ENCODE measurements at regions not wholly inside any gene's neighbourhood (a gene's known extent, or its start where the extent isn't known, plus 50 kb on each side); places are given as distances from the start of the nearest gene placed in this dataset.

GRCh38 chr2:121002597-121002996, 266.9 kb downstream of the GLI2 start:
- 0% methylated on average over 1 of the region's 1 CpG; no CpG with 5 or more reads in 1 of the 2 donors for WGBS, 2 donors (ENCODE audit: low coverage in 1 of 2)
- intact Hi-C loops (cut with DNase I; ENCODE audit: low total_unique reads) (no loop called here), in situ Hi-C loops (cut with MboI; ENCODE audit: low pct_ligation_motif_present in 1 of 4, low pct_unique_long_range_greater_than_20kb in 1 of 4, low sequenced_read_pairs in 3 of 4) (no loop called here)
- Histone ChIP-seq H3K4me1 (peaks cover 0 to 8% (median 2%) of the 10 kb centered on the region in 4 donors), H3K9me3 (no peaks in the 10 kb centered on the region), H3K27me3 (peaks cover 18% of the 10 kb centered on the region), H3K36me3 (no peaks in the 10 kb centered on the region), H3K27ac (no peak overlapping the region), H3K4me3 (no peak overlapping the region)
- no peak for DNase-seq
- TF ChIP-seq POLR2A (IDR thresholded peaks at IDR 0.05) (no peak), POLR2AphosphoS5 (IDR thresholded peaks at IDR 0.05) (no peak), CTCF (IDR thresholded peaks at IDR 0.05) (no peak), EP300 (IDR thresholded peaks at IDR 0.05; ENCODE audit: low read depth) (no peak)

DNA sequence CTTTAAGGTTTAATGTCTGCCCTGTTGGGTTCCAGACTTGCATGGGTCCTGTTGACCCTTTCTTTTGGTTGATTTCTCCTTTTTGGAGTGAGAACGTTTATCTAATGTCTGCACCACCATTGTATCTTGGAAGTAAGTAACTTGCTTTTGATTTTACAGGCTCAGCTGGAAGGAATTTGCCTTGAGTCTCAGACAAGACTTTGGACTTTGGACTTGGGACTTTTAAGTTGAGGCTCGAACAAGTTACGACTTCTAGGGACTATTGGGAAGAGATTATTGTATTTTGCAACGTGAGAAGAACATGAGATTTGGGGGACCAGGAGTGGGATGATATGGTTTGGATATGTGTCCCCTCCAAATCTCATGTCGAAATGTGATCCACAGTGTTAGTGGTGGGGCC, 267.7 kb downstream of the GLI2 start:
- intact Hi-C loops (cut with DNase I; ENCODE audit: low total_unique reads) (no loop called here), in situ Hi-C loops (cut with MboI; ENCODE audit: low pct_ligation_motif_present in 1 of 4, low pct_unique_long_range_greater_than_20kb in 1 of 4, low sequenced_read_pairs in 3 of 4) (no loop called here)
- DNase-seq, result no peak
- Histone ChIP-seq H3K9me3 (peaks cover 0 to 3% of the 10 kb centered on the region in 2 donors), H3K27ac (no peak overlapping the region), H3K4me1 (peaks cover 0 to 11% (median 2%) of the 10 kb centered on the region in 4 donors), H3K27me3 (peaks cover 18% of the 10 kb centered on the region), H3K4me3 (no peak overlapping the region), H3K36me3 (no peaks in the 10 kb centered on the region)
- TF ChIP-seq EP300 (IDR thresholded peaks at IDR 0.05; ENCODE audit: low read depth) (no peak), CTCF (IDR thresholded peaks at IDR 0.05) (no peak), POLR2AphosphoS5 (IDR thresholded peaks at IDR 0.05) (no peak), POLR2A (IDR thresholded peaks at IDR 0.05) (no peak)
- WGBS, 2 donors (ENCODE audit: low coverage in 1 of 2), result 48 to 50% methylated on average over 3 to 5 of the region's 5 CpGs

DNA sequence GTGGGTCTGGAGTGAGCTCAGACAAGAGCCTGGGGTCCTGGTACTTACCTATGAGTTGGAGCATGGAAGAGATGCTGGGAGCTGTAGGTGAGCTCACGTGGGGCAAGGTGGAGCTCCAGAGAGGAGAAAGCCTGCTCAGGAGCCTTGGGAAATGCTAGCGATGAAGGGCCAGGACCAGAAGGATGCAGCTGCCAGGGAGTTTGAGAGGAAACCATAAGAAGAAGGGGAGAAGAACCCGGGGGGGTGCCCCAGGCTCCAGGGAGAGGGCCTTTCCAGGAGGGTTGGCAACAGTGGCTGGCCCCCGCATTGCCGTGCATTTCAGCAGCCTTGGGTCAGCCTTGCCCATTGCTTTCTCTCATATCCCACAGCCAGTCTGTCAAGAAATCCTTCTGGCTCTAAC, 268.7 kb downstream of the GLI2 start:
- peaks cover 0 to 11% (median 2%) of the 10 kb centered on the region in 4 donors for H3K4me1 ChIP-seq
- 79 to 80% methylated on average over 3 to 5 of the region's 5 CpGs for WGBS, 2 donors (ENCODE audit: low coverage in 1 of 2)
- no peak overlapping the region for H3K4me3 ChIP-seq
- intact Hi-C loops (cut with DNase I; ENCODE audit: low total_unique reads) (no loop called here), in situ Hi-C loops (cut with MboI; ENCODE audit: low pct_ligation_motif_present in 1 of 4, low pct_unique_long_range_greater_than_20kb in 1 of 4, low sequenced_read_pairs in 3 of 4) (no loop called here)
- H3K27me3 ChIP-seq, result peaks cover 18% of the 10 kb centered on the region
- TF ChIP-seq EP300 (IDR thresholded peaks at IDR 0.05; ENCODE audit: low read depth) (no peak), POLR2AphosphoS5 (IDR thresholded peaks at IDR 0.05) (no peak), POLR2A (IDR thresholded peaks at IDR 0.05) (no peak), CTCF (IDR thresholded peaks at IDR 0.05) (no peak)
- no peak for DNase-seq
- no peaks in the 10 kb centered on the region for H3K36me3 ChIP-seq
- peaks cover 0 to 3% of the 10 kb centered on the region in 2 donors for H3K9me3 ChIP-seq
- H3K27ac ChIP-seq, result no peak overlapping the region

DNA sequence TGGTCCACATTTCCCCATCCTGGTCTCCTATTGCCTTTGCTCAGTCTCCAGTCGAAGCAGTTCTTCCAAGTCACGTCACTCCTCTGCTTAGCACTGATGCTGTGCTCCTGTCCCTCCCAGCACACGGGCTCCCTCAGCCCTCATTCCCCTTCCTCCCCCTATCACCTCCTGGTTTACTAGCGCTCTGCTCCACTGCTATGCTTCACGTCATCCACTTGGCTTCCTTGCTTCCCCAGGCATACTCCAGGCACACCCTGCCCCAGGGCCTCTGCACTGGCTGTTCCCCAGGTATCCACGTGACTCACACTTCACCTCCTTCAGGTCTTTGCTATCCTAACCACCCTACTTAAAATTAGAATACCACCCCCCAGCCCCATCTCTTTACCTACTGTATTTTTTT, 269.3 kb downstream of the GLI2 start:
- no peak overlapping the region for H3K27ac ChIP-seq
- no peak for DNase-seq
- peaks cover 0 to 3% of the 10 kb centered on the region in 2 donors for H3K9me3 ChIP-seq
- H3K4me3 ChIP-seq, result no peak overlapping the region
- intact Hi-C loops (cut with DNase I; ENCODE audit: low total_unique reads) (no loop called here), in situ Hi-C loops (cut with MboI; ENCODE audit: low pct_ligation_motif_present in 1 of 4, low pct_unique_long_range_greater_than_20kb in 1 of 4, low sequenced_read_pairs in 3 of 4) (no loop called here)
- 52 to 54% methylated on average over 6 of the region's 6 CpGs for WGBS, 2 donors (ENCODE audit: low coverage in 1 of 2)
- peaks cover 19% of the 10 kb centered on the region for H3K27me3 ChIP-seq
- no peak for TF ChIP-seq EP300 (IDR thresholded peaks at IDR 0.05; ENCODE audit: low read depth)
- H3K4me1 ChIP-seq, result peaks cover 0 to 11% (median 2%) of the 10 kb centered on the region in 4 donors
- no peaks in the 10 kb centered on the region for H3K36me3 ChIP-seq

DNA sequence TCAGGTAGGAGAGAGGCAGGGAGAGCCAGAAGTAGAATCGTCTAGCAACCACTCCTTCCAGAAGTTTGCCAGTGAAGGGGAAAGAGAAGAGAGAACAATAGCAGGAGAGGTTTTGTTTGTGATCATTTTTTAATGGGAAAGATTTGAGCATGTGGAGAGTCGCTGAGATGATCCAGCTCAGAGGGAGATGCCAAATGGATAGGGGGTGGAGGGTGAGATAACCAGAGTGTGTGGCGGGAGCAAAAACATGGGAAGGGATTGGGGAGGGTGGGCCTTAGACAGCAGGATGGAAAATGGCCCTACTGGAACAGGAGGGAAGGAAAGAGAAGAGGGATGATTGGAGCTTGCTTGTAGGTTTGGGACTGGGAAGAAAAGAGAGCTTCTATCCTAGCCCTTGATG, 269.8 kb downstream of the GLI2 start:
- TF ChIP-seq EP300 (IDR thresholded peaks at IDR 0.05; ENCODE audit: low read depth) (no peak), CTCF (IDR thresholded peaks at IDR 0.05) (no peak), POLR2A (IDR thresholded peaks at IDR 0.05) (no peak), POLR2AphosphoS5 (IDR thresholded peaks at IDR 0.05) (no peak)

More for the DNA sequence above, 269.8 kb downstream of the GLI2 start:
- Histone ChIP-seq H3K27ac (no peak overlapping the region), H3K36me3 (no peaks in the 10 kb centered on the region), H3K4me1 (peaks cover 0 to 11% (median 2%) of the 10 kb centered on the region in 4 donors), H3K27me3 (peaks cover 24% of the 10 kb centered on the region), H3K4me3 (no peak overlapping the region), H3K9me3 (peaks cover 0 to 3% of the 10 kb centered on the region in 2 donors)
- in situ Hi-C loops (cut with MboI; ENCODE audit: low pct_ligation_motif_present in 1 of 4, low pct_unique_long_range_greater_than_20kb in 1 of 4, low sequenced_read_pairs in 3 of 4), result no loop called here
- no peak for DNase-seq
- WGBS, 2 donors (ENCODE audit: low coverage in 1 of 2), result 51 to 54% methylated on average over 2 to 3 of the region's 3 CpGs
- intact Hi-C loops (cut with DNase I; ENCODE audit: low total_unique reads), result no loop called here
